Pulmonary artery endothelial cell (primary cell): ENCODE measurements at regions not wholly inside any gene's neighbourhood (a gene's known extent, or its start where the extent isn't known, plus 50 kb on each side); places are given as distances from the start of the nearest gene placed in this dataset.

Experiments used
- DNase-seq: peaks from one replicate; pipeline ENCODE4 v3.0.0-alpha.2; 2011; ENCODE audit warnings: low read depth, low spot score

DNA sequence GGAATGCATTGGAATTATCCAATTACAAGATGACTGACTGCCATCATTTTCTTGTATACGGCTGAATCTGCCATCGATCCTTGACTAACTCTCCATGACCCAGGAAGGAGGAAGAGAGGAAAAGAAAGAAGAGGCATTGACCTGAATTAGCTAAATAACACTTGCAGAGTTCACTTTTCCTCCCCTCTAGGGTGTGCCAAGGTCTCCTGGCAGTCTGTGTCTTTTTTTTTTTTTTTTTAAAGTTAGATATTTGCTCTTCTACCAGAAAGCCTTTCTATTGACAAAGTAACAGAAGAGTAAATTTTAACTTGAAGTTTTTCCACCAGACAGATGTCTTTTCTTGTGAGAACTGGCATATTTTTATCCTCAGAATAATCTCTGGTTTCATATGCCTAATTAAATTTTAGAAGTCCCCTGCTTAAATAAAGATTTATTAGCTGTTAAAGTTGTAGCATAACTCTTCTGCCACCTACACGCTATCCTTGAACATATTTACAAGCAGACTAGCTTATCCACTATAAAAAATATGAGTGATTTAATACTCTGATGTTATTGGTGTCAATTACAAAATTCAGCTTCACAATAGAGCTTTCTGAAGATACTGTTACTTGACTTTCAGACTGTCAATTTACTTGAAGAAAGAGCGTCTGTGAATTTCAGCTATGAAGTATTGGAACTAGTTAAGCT, 171.7 kb upstream of the ETAA1 start:
- DNase-seq: no peak

GRCh38 chr2:67229706-67230105, 167.4 kb upstream of the ETAA1 start:
- no peak for DNase-seq

DNA sequence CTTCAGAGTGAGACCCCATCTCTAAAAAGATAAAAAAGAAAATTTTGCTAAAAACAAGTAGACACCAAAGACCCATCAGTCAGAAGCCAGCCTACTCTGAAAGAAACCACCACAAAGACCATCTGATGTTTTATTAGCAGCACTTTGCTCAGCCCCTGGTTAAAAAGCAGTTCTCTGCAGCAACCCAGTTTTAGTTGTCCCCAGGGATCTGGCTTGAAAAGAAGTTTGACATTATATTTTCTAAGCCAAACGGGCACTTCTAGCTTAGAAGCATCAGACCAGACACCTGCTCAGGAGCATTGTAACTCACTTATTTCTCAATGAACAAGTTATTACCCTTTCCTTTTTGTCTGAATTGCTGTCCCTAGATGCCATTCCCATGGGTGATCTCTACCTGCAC, 164.2 kb upstream of the ETAA1 start:
- DNase-seq: no peak

GRCh38 chr2:67234440-67234839, 162.7 kb upstream of the ETAA1 start:
- DNase-seq: no peak

DNA sequence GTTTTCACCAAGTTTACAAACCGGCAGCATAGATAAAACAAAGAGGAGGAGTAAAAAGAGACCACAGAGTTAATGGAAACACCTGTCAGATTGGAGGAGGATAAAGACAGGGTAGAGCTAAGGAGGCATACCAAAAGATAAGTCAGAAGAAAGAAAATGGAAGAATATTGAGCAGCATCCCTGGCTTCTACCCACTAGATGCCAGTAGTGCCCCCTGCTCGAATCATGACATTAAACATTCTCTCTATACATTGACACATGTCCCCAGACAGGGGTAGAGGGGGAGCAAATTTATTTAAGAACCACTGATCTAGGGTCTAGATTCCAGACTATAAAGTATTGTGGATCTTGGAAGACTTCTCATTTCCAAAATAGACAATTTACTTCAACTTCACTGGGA, 159.8 kb upstream of the ETAA1 start:
- DNase-seq: no peak

DNA sequence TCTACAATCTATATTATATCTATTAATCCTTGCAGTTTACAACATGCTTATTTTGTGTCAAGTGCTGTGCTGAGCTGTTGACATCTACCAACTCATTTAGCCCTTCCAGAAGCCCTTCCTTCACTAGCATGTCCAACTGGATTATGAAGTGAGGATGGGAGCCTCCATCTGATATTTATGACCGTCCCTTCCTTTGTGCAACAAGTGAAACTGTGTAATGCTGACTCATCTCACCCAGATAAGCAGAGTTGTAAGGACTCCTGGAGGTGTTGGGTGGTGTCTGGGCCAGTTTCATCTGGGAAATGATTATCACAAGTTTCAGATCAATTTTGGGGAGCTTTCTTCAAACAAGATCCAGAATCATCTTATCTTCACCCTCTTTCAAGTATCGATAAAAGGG, 156.6 kb upstream of the ETAA1 start:
- DNase-seq: no peak

- no peak for DNase-seq
Measured at GRCh38 chr2:67241453-67241852, 155.7 kb upstream of the ETAA1 start.

- no peak for DNase-seq
Measured at GRCh38 chr2:67242456-67242855, 154.7 kb upstream of the ETAA1 start.

DNA sequence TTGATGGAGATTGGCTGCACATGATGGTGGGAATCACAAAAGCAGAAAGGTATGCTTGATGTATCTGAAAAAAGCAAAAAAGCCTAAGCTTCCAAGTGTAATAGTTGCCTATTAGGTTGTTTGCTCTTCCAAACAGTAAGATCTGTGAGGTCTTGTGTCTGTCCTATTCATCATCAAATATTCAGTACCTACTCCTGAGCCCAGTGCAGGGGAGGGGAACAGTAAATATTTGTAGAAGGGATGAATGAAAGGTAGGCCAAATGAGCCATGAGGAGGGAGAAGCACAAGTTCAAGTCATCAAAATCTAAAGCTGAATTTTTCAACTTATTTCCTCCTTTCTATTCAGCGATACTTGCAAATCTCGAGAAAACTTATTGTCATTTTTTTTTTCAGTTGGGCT, 153.2 kb upstream of the ETAA1 start:
- DNase-seq: no peak

- DNase-seq: no peak
Measured at GRCh38 chr2:67246791-67247190, 150.3 kb upstream of the ETAA1 start.

DNA sequence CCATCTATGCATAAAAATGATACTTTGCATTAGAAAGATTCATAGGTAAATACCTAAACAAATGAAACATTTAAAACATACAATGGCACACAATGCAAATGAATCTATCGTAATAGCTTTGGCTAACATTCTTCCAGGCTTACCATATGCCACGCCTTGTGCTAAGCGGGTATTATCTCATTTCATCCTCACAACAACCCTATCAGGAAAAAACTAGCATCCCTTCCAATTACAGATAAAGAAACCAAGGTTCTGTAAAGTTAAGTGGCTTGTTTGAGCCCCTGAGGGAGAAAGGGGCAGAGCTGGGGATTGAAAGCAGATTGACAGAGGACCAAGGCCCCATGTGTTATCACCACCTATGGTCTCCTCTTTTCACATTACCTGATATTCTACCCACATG, 145.4 kb upstream of the ETAA1 start:
- no peak for DNase-seq

GRCh38 chr2:67255933-67256615, 141.1 kb upstream of the ETAA1 start:
- DNase-seq: no peak

DNA sequence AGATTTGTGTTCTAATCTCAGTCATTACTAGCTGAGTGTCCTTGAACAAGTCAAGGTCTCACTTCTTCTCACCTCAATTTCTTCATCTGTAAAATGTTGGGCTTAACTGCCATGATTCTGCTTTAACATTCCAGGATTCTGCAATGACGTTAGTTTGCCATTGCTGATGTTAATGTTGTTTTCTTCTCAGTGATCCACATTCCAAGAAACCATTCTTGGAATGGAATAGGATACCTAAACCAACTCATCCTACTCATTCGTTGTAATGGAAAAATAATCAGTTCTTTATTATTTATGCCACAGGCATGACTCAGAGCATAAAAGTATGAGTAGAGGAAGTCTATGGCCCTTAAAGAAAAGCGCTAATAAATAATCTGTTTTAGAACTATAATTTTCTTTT, 140.2 kb upstream of the ETAA1 start:
- no peak for DNase-seq

GRCh38 chr2:67258122-67258521, 139.0 kb upstream of the ETAA1 start:
- no peak for DNase-seq

- no peak for DNase-seq
Measured at GRCh38 chr2:67258831-67259230, 138.3 kb upstream of the ETAA1 start.

DNA sequence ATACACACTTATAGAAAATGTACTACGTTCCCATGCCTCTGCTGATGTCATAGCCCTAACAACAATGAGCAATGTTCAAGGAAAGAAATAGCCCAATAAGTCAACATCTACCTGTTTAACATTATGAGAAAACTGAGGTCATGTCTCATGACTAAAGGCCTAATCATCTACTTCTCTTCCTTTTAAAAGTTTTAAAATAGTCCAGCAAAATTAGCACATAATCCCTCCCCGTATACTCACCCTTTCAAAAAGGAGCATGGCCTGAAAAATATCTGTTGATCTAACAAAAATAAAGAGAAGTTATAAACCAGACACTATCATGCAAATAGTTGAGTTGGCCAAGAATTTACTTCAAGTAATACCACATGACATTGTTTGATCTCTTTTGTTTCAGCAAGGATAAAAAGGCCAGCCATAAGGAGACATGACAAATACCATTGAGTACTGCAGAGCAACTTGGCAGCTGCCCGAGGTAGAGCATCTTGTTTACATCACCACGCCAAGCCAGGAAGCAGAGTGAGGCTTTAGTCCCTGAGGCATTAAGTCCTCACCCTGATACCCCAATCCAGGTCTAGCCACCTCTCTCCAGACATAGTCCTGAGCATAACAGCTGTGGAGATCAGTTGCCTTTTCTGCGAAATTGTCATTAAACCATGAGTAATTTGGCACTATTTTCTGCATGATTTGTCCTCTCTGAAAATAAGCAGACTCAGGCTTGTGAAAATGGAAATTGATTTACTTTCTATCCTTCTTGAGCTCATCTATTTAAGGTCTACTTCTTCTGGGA, 137.4 kb upstream of the ETAA1 start:
- DNase-seq: no peak

DNA sequence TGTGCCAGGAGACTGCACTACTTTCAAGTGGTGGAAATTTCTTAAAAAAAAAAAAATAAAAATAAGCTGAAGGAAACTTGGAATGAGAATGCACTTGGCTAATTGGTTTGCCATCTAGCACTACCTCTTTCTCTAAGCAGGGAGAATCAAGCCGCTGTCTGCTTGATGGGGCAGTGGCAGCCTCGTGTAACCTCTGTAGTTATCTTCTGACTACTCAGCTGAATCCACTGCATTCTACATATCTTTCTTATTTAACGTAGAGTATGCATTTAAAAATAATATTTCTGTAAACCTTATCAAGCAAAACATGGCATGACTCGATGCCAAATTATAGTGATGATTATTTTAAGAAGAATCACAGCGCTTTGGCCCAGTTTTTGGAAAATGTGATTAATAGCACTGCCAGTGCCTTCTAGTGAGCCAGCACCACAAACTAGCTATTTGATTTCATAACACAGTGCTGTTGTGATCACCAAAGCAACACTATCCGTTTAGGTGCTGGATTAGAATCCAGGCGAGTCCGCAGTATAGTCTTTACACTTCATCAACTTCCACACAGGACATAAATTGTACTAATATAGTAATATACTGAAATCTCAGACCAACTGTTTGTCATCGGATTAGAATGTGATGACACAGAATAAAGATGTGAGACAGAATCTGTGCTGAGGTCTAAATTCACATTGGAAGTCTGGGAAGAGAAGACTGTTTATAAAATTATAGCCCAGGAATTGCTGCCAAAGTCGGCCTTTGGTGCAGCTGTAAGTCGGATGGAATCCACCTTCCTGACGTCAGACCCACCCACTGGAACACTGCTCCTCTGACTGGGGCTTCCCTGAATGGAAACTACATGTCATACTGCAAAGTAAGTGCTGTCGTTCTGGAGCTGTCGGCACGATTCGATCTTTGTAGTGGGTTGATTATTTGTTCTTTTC, 136.5 kb upstream of the ETAA1 start:
- DNase-seq: no peak

GRCh38 chr2:67267241-67267640, 129.9 kb upstream of the ETAA1 start:
- no peak for DNase-seq

GRCh38 chr2:67268797-67269196, 128.3 kb upstream of the ETAA1 start:
- DNase-seq: no peak

DNA sequence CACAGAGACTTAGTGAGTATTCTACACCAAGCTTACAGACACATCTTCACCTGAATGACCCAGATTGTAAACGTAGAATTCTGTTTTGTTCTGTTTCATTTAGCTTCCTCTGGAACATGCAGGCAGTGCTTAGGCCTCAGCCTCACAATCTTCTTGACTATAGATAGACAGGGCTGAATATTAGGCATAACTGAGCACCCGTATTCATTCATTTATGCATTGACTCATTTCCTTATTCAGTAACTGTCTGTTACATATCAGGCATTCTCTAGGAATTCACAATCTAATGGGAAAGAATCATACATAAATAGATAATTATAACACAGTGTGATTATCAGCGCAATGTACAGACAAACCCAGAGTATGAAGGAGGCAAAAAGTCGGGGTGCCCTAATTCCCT, 124.9 kb upstream of the ETAA1 start:
- DNase-seq: no peak

- no peak for DNase-seq
Measured at GRCh38 chr2:67277450-67277849, 119.7 kb upstream of the ETAA1 start.

DNA sequence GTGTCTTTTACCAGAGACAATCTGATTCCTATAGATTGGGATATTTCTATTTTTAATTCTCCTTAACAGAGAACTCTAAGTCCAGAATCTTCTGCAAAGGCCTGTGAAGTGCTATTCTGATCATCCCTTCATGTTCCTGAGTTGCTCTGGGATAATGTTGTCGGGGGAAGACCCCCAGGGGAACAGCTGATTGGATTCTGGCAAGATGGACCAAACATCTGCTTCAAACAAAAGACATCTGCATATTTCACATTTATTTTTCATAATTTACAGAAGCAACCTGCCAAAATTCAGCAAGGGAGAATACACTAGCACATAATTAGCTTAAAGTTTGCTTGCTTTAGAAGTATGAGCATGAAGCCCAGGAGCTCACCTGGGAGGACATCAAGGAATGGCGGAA, 116.0 kb upstream of the ETAA1 start:
- no peak for DNase-seq
